Suprapubic skin (tissue), 4 donors: ENCODE measurements at regions not wholly inside any gene's neighbourhood (a gene's known extent, or its start where the extent isn't known, plus 50 kb on each side); places are given as distances from the start of the nearest gene placed in this dataset.

Experiments used
- DNase-seq, 2 donors: peaks; one replicate each; pipeline ENCODE4 v3.0.0-alpha.2; 2019; ENCODE audit warnings: low spot score in 2 of 2
- H3K27ac ChIP-seq: fragments of 200-600 bp; sonication (generic); one replicate; pipeline ENCODE4 v1.5.1; 2019
- H3K27me3 ChIP-seq: fragments of 200-600 bp; sonication (generic); one replicate; pipeline ENCODE4 v1.5.1; 2019
- H3K36me3 ChIP-seq: fragments of 200-600 bp; sonication (generic); one replicate; pipeline ENCODE4 v1.5.1; 2019
- H3K4me1 ChIP-seq: fragments of 200-600 bp; sonication (generic); one replicate; pipeline ENCODE4 v1.5.1; 2019
- H3K4me3 ChIP-seq: fragments of 200-600 bp; sonication (generic); one replicate; pipeline ENCODE4 v1.5.1; 2019; ENCODE audit warnings: mild to moderate bottlenecking
- H3K9me3 ChIP-seq: fragments of 200-600 bp; sonication (generic); one replicate; pipeline ENCODE4 v1.5.1; 2019
- CTCF ChIP-seq, 2 donors: fragments of 200-600 bp in 1 of 2; fragments of 450-650 bp in 1 of 2; sonication (generic) in 1 of 2; IDR thresholded peaks; one replicate each; pipeline ENCODE4 v1.5.1; 2016 to 2019; ENCODE audit warnings: antibody characterized with exemption in 2 of 2, mild to moderate bottlenecking in 1 of 2, moderate library complexity in 1 of 2
- EP300 ChIP-seq: sonication (generic); formaldehyde crosslinking; IDR thresholded peaks from one replicate; pipeline ENCODE4 v1.6.1; 2017; ENCODE audit warnings: antibody characterized with exemption
- POLR2A ChIP-seq, 2 donors: fragments of 450-650 bp; IDR thresholded peaks; one replicate each; pipeline ENCODE4 v1.6.1; 2017; ENCODE audit warnings: antibody characterized with exemption in 2 of 2, mild to moderate bottlenecking in 2 of 2, moderate library complexity in 2 of 2
- POLR2AphosphoS5 ChIP-seq, 3 donors: sonication (generic); formaldehyde crosslinking; IDR thresholded peaks; one replicate each; pipeline ENCODE4 v1.6.1; 2017; ENCODE audit warnings: antibody characterized with exemption in 3 of 3
- WGBS: methylation state at CpG from one replicate; pipeline ENCODE4 v1.1.5; 2018; 5-methylcytosine and 5-hydroxymethylcytosine counted together

- TF ChIP-seq POLR2A (IDR thresholded peaks at IDR 0.05) = no peak
- Histone ChIP-seq H3K27ac (no peak overlapping the region), H3K4me3 (no peak overlapping the region)
Measured at GRCh38 chr12:42692749-42693148, 103.2 kb upstream of the PRICKLE1 start.

GRCh38 chr12:42691991-42692557, 102.5 kb upstream of the PRICKLE1 start:
- no peaks in the 10 kb centered on the region for H3K9me3 ChIP-seq
- no peak for TF ChIP-seq POLR2A (IDR thresholded peaks at IDR 0.05)
- no peak for TF ChIP-seq EP300
- TF ChIP-seq CTCF (IDR thresholded peaks at IDR 0.05) = no peak
- WGBS = 80% methylated on average over 8 of the region's 8 CpGs
- no peak overlapping the region for H3K4me3 ChIP-seq
- H3K27me3 ChIP-seq = no peaks in the 10 kb centered on the region
- H3K4me1 ChIP-seq = no peaks in the 10 kb centered on the region
- no peak for DNase-seq
- H3K27ac ChIP-seq = no peak overlapping the region
- H3K36me3 ChIP-seq = no peaks in the 10 kb centered on the region

More at GRCh38 chr12:42692749-42693148, 103.2 kb upstream of the PRICKLE1 start:
- Histone ChIP-seq H3K4me1 (peaks cover 1% of the 10 kb centered on the region), H3K9me3 (no peaks in the 10 kb centered on the region), H3K36me3 (no peaks in the 10 kb centered on the region), H3K27me3 (no peaks in the 10 kb centered on the region)
- no peak for DNase-seq

GRCh38 chr12:42690264-42690663, 100.7 kb upstream of the PRICKLE1 start:
- no peak overlapping the region for H3K4me3 ChIP-seq
- no peaks in the 10 kb centered on the region for H3K9me3 ChIP-seq
- H3K27ac ChIP-seq = no peak overlapping the region
- no peaks in the 10 kb centered on the region for H3K4me1 ChIP-seq
- H3K27me3 ChIP-seq = no peaks in the 10 kb centered on the region
- no peaks in the 10 kb centered on the region for H3K36me3 ChIP-seq
- WGBS = 91% methylated on average over 2 of the region's 2 CpGs
- no peak for DNase-seq
- no peak for TF ChIP-seq POLR2A (IDR thresholded peaks at IDR 0.05)
- no peak for TF ChIP-seq POLR2AphosphoS5 (IDR thresholded peaks at IDR 0.05)
- no peak for TF ChIP-seq CTCF (IDR thresholded peaks at IDR 0.05)

GRCh38 chr12:42689699-42690098, 100.2 kb upstream of the PRICKLE1 start:
- H3K27ac ChIP-seq = no peak overlapping the region
- H3K9me3 ChIP-seq = no peaks in the 10 kb centered on the region
- no peak for TF ChIP-seq POLR2AphosphoS5 (IDR thresholded peaks at IDR 0.05)
- no peaks in the 10 kb centered on the region for H3K27me3 ChIP-seq
- no peaks in the 10 kb centered on the region for H3K4me1 ChIP-seq
- no peak for DNase-seq
- H3K4me3 ChIP-seq = no peak overlapping the region
- 72% methylated on average over 1 of the region's 1 CpG for WGBS
- no peaks in the 10 kb centered on the region for H3K36me3 ChIP-seq

GRCh38 chr12:42686514-42687172, 97.1 kb upstream of the PRICKLE1 start:
- DNase-seq = no peak
- Histone ChIP-seq H3K27ac (no peak overlapping the region), H3K4me1 (no peaks in the 10 kb centered on the region), H3K4me3 (no peak overlapping the region), H3K36me3 (no peaks in the 10 kb centered on the region), H3K9me3 (no peaks in the 10 kb centered on the region), H3K27me3 (no peaks in the 10 kb centered on the region)
- WGBS = 73% methylated on average over 3 of the region's 3 CpGs
- TF ChIP-seq CTCF (IDR thresholded peaks at IDR 0.05) = no peak
- no peak for TF ChIP-seq EP300
- no peak for TF ChIP-seq POLR2AphosphoS5 (IDR thresholded peaks at IDR 0.05)
- no peak for TF ChIP-seq POLR2A (IDR thresholded peaks at IDR 0.05)

- DNase-seq = no peak
- no peaks in the 10 kb centered on the region for H3K4me1 ChIP-seq
- TF ChIP-seq EP300 = no peak
- TF ChIP-seq POLR2AphosphoS5 (IDR thresholded peaks at IDR 0.05) = no peak
- no peak for TF ChIP-seq CTCF (IDR thresholded peaks at IDR 0.05)
- TF ChIP-seq POLR2A (IDR thresholded peaks at IDR 0.05) = no peak
- no peaks in the 10 kb centered on the region for H3K36me3 ChIP-seq
- no peak overlapping the region for H3K4me3 ChIP-seq
- no peaks in the 10 kb centered on the region for H3K27me3 ChIP-seq
- H3K9me3 ChIP-seq = no peaks in the 10 kb centered on the region
- WGBS = 88% methylated on average over 1 of the region's 1 CpG
- no peak overlapping the region for H3K27ac ChIP-seq
Measured at GRCh38 chr12:42684802-42685071, 95.2 kb upstream of the PRICKLE1 start.
